NT2/D1 (cell line): ENCODE measurements at regions not wholly inside any gene's neighbourhood (a gene's known extent, or its start where the extent isn't known, plus 50 kb on each side); places are given as distances from the start of the nearest gene placed in this dataset.

ENCODE experiments used
- DNase-seq: peaks from one replicate; pipeline ENCODE4 v3.0.0-alpha.2; 2011; ENCODE audit warnings: low read depth, low spot score
- H3K27me3 ChIP-seq: 2 replicates; pipeline ENCODE4 v1.6.0; 2011; ENCODE audit warnings: mild to moderate bottlenecking; ENCODE audit not compliant: insufficient read length, insufficient read depth
- H3K36me3 ChIP-seq: 2 replicates; pipeline ENCODE4 v1.6.1; 2011; ENCODE audit warnings: mild to moderate bottlenecking, low read length, mixed read lengths; ENCODE audit not compliant: insufficient read depth, insufficient read length
- H3K4me1 ChIP-seq: 2 replicates; pipeline ENCODE4 v1.5.1; 2011; ENCODE audit not compliant: insufficient read depth, insufficient read length
- H3K4me3 ChIP-seq: 2 replicates; pipeline ENCODE4 v1.5.1; 2011; ENCODE audit warnings: low read depth; ENCODE audit not compliant: insufficient read length
- H3K9ac ChIP-seq: 2 replicates; pipeline ENCODE4 v1.6.0; 2011; ENCODE audit warnings: low read depth; ENCODE audit not compliant: insufficient read length
- H3K9me3 ChIP-seq: 2 replicates; pipeline ENCODE4 v1.5.1; 2011; ENCODE audit warnings: mild to moderate bottlenecking, low read length; ENCODE audit not compliant: insufficient read depth
- SUZ12 ChIP-seq: IDR thresholded peaks from 2 replicates; pipeline ENCODE4 v1.6.1; 2011; ENCODE audit not compliant: insufficient read length, insufficient read depth; ENCODE audit errors: extremely low read depth
- YY1 ChIP-seq: IDR thresholded peaks from 2 replicates; pipeline ENCODE4 v1.6.1; 2011; ENCODE audit not compliant: insufficient read length, insufficient read depth
- ZNF274 ChIP-seq: IDR thresholded peaks from 2 replicates; pipeline ENCODE4 v1.6.1; 2011; ENCODE audit warnings: mild to moderate bottlenecking, low read depth, low read length

- Histone ChIP-seq H3K9ac (no peak overlapping the region), H3K9me3 (no peaks in the 10 kb centered on the region), H3K4me3 (no peak overlapping the region), H3K27me3 (no peaks in the 10 kb centered on the region), H3K36me3 (no peaks in the 10 kb centered on the region), H3K4me1 (peaks cover 8% of the 10 kb centered on the region)
- TF ChIP-seq SUZ12 (no peak), ZNF274 (no peak), YY1 (no peak)
- DNase-seq, result no peak
These were observed 90.4 kb downstream of the LHX2 start for GRCh38 chr9:124101969-124102345.

GRCh38 chr9:124102363-124102762 is 90.8 kb downstream of the LHX2 start:
- Histone ChIP-seq H3K4me3 (no peak overlapping the region), H3K9ac (no peak overlapping the region), H3K36me3 (no peaks in the 10 kb centered on the region), H3K9me3 (no peaks in the 10 kb centered on the region), H3K27me3 (no peaks in the 10 kb centered on the region), H3K4me1 (peaks cover 8% of the 10 kb centered on the region)
- DNase-seq, result no peak
- no peak for TF ChIP-seq SUZ12
- no peak for TF ChIP-seq ZNF274
- TF ChIP-seq YY1, result no peak

GRCh38 chr9:124105266-124105665 is 93.7 kb downstream of the LHX2 start:
- Histone ChIP-seq H3K4me3 (no peak overlapping the region), H3K36me3 (no peaks in the 10 kb centered on the region), H3K27me3 (peaks cover 14% of the 10 kb centered on the region), H3K4me1 (peaks cover 8% of the 10 kb centered on the region), H3K9me3 (no peaks in the 10 kb centered on the region), H3K9ac (no peak overlapping the region)
- no peak for TF ChIP-seq ZNF274
- no peak for TF ChIP-seq YY1
- no peak for TF ChIP-seq SUZ12
- DNase-seq, result no peak

- H3K4me3 ChIP-seq, result no peak overlapping the region
- TF ChIP-seq YY1, result no peak
- TF ChIP-seq ZNF274, result no peak
- TF ChIP-seq SUZ12, result no peak
- peaks cover 14% of the 10 kb centered on the region for H3K27me3 ChIP-seq
- no peak for DNase-seq
- H3K9me3 ChIP-seq, result no peaks in the 10 kb centered on the region
- H3K4me1 ChIP-seq, result peaks cover 3% of the 10 kb centered on the region
- no peaks in the 10 kb centered on the region for H3K36me3 ChIP-seq
- no peak overlapping the region for H3K9ac ChIP-seq
These were observed 96.6 kb downstream of the LHX2 start for GRCh38 chr9:124108216-124108615.

GRCh38 chr9:124110307-124110915 is 98.8 kb downstream of the LHX2 start:
- TF ChIP-seq SUZ12 (no peak), YY1 (no peak), ZNF274 (no peak)
- Histone ChIP-seq H3K27me3 (peaks cover 14% of the 10 kb centered on the region), H3K4me3 (no peak overlapping the region), H3K9ac (no peak overlapping the region), H3K9me3 (no peaks in the 10 kb centered on the region), H3K4me1 (no peaks in the 10 kb centered on the region), H3K36me3 (no peaks in the 10 kb centered on the region)
- peak; percentile 69 for DNase-seq

- TF ChIP-seq YY1 (no peak), SUZ12 (no peak), ZNF274 (no peak)
- Histone ChIP-seq H3K36me3 (no peaks in the 10 kb centered on the region), H3K4me3 (no peak overlapping the region), H3K4me1 (peaks cover 4% of the 10 kb centered on the region), H3K9me3 (peaks cover 9% of the 10 kb centered on the region), H3K27me3 (no peaks in the 10 kb centered on the region), H3K9ac (no peak overlapping the region)
- DNase-seq, result no peak
These were observed 105.3 kb downstream of the LHX2 start for GRCh38 chr9:124116683-124117363.

GRCh38 chr9:124118894-124119293 is 107.3 kb downstream of the LHX2 start:
- TF ChIP-seq YY1 (no peak), ZNF274 (no peak), SUZ12 (no peak)

More at GRCh38 chr9:124118894-124119293, 107.3 kb downstream of the LHX2 start:
- Histone ChIP-seq H3K4me1 (peaks cover 4% of the 10 kb centered on the region), H3K9me3 (peaks cover 9% of the 10 kb centered on the region), H3K4me3 (no peak overlapping the region), H3K9ac (no peak overlapping the region), H3K27me3 (no peaks in the 10 kb centered on the region), H3K36me3 (no peaks in the 10 kb centered on the region)
- DNase-seq, result no peak
